Spleen (tissue), 7 donors: ENCODE measurements at regions not wholly inside any gene's neighbourhood (a gene's known extent, or its start where the extent isn't known, plus 50 kb on each side); places are given as distances from the start of the nearest gene placed in this dataset.
"Not testable (repeated sequence)": the region's sequence is repeated elsewhere in the genome, so short reads cannot be mapped to it uniquely, and the experiment has no call there.

Source experiments
- POLR2A ChIP-seq, 3 donors: fragments of 450-650 bp; IDR thresholded peaks; one replicate each; pipeline ENCODE4 v1.5.1; 2017; ENCODE audit warnings: antibody characterized with exemption in 3 of 3, mild to moderate bottlenecking in 1 of 3
- TF ChIP-seq, protein P1 (sequence below), 11 experiments: fragments of 200-600 bp in 7 of 11; fragments of 450-650 bp in 4 of 11; sonication (generic) in 4 of 11; IDR thresholded peaks in 8 of 11; conservative IDR thresholded peaks in 3 of 11; 1 replicate in 7 of 11; 2 replicates in 4 of 11; pipeline versions ENCODE4 v1.4.0 to v1.8.0; 2016 to 2021; ENCODE audit warnings: antibody characterized with exemption in 11 of 11, inconsistent platforms in 4 of 11, mild to moderate bottlenecking in 1 of 11
- donor health status: DM: no; HTN: no; CAD: no; lungs with moderate emphysema.
- donor health status: DM: no; HTN: no; CAD: no.
- donor health status: DM: no; HTN: no; CAD: no.

DNA sequence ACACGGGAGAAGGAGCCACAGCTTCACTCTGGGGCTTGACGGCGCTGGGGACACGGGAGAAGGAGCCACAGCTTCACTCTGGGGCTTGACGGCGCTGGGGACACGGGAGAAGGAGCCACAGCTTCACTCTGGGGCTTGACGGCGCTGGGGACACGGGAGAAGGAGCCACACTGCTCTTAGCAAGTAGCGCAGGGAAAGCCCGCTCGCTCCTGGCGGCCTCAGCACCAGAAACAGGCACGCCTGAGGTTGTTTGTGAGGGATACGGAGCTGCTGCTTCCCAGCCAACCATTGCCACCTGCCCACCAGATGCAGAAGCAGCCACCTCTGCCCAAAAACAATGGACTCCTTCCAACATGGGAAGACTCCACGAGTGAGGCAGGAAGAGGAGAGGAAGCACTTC lies 244.0 kb upstream of the MGAT5 start:
- TF ChIP-seq, protein P1, sequence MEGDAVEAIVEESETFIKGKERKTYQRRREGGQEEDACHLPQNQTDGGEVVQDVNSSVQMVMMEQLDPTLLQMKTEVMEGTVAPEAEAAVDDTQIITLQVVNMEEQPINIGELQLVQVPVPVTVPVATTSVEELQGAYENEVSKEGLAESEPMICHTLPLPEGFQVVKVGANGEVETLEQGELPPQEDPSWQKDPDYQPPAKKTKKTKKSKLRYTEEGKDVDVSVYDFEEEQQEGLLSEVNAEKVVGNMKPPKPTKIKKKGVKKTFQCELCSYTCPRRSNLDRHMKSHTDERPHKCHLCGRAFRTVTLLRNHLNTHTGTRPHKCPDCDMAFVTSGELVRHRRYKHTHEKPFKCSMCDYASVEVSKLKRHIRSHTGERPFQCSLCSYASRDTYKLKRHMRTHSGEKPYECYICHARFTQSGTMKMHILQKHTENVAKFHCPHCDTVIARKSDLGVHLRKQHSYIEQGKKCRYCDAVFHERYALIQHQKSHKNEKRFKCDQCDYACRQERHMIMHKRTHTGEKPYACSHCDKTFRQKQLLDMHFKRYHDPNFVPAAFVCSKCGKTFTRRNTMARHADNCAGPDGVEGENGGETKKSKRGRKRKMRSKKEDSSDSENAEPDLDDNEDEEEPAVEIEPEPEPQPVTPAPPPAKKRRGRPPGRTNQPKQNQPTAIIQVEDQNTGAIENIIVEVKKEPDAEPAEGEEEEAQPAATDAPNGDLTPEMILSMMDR (IDR thresholded peaks at IDR 0.05 in 8 of 11, conservative IDR thresholded peaks at IDR 0.05 in 3 of 11), result not testable (repeated sequence)
- not testable (repeated sequence) for TF ChIP-seq POLR2A (IDR thresholded peaks at IDR 0.05)
